Testis (tissue), 2 donors: ENCODE measurements at regions not wholly inside any gene's neighbourhood (a gene's known extent, or its start where the extent isn't known, plus 50 kb on each side); places are given as distances from the start of the nearest gene placed in this dataset.

Experiments used
- DNase-seq: peaks from one replicate; pipeline ENCODE4 v3.0.0-alpha.2; 2019
- H3K27ac ChIP-seq, 2 donors: fragments of 200-600 bp; sonication (generic); one replicate each; pipeline ENCODE4 v1.5.1; 2019
- H3K27me3 ChIP-seq: fragments of 200-600 bp; sonication (generic); one replicate; pipeline ENCODE4 v1.5.1; 2019
- H3K36me3 ChIP-seq: fragments of 200-600 bp; sonication (generic); one replicate; pipeline ENCODE4 v1.5.1; 2017; ENCODE audit warnings: low read depth; ENCODE audit errors: missing control alignments
- H3K4me1 ChIP-seq: fragments of 200-600 bp; sonication (generic); one replicate; pipeline ENCODE4 v1.5.1; 2019
- H3K4me3 ChIP-seq, 2 donors: fragments of 200-600 bp; sonication (generic); one replicate each; pipeline ENCODE4 v1.5.1; 2017 to 2019
- H3K9me3 ChIP-seq: fragments of 200-600 bp; sonication (generic); one replicate; pipeline ENCODE4 v1.5.1; 2017
- POLR2A ChIP-seq: fragments of 450-650 bp; IDR thresholded peaks from one replicate; pipeline ENCODE4 v1.6.1; 2017; ENCODE audit warnings: antibody characterized with exemption, mild to moderate bottlenecking, moderate library complexity
- WGBS, 2 donors: methylation state at CpG; one replicate each; pipeline ENCODE4 v1.1.5; 2018; 5-methylcytosine and 5-hydroxymethylcytosine counted together
- intact Hi-C: fragments of 100-400 bp; cut with DNase I; formaldehyde crosslinking; loops from one replicate; pipeline ENCODE4 v1.15.1; 2023; ENCODE audit warnings: low total_unique reads
- TF ChIP-seq, protein P1 (sequence below), 3 experiments: fragments of 450-650 bp in 2 of 3; fragments of 200-600 bp in 1 of 3; sonication (generic) in 1 of 3; IDR thresholded peaks; one replicate each; pipeline ENCODE4 v1.5.1; 2016 to 2019; ENCODE audit warnings: antibody characterized with exemption in 3 of 3, mild to moderate bottlenecking in 2 of 3, moderate library complexity in 1 of 3

DNA sequence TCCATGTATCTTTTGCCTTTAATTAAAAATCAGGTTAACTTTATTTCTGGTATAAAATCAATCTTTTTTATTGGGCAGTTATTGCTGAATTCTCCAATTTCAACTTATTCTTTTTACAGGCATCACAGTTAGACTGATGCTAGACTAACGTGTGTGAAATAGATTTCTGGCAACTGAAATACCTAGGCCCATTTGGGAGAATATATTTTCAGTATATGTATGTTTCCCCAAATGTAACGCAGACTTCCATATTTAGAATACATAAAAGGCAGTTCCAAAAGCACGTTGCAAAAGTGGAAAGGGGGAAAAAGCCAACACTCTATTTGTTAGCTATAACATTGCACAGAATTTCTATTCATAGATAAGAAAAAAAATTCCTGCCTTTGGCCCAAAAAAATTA lies 297.0 kb downstream of the ATP23 start:
- TF ChIP-seq POLR2A = no peak
- TF ChIP-seq, protein P1, sequence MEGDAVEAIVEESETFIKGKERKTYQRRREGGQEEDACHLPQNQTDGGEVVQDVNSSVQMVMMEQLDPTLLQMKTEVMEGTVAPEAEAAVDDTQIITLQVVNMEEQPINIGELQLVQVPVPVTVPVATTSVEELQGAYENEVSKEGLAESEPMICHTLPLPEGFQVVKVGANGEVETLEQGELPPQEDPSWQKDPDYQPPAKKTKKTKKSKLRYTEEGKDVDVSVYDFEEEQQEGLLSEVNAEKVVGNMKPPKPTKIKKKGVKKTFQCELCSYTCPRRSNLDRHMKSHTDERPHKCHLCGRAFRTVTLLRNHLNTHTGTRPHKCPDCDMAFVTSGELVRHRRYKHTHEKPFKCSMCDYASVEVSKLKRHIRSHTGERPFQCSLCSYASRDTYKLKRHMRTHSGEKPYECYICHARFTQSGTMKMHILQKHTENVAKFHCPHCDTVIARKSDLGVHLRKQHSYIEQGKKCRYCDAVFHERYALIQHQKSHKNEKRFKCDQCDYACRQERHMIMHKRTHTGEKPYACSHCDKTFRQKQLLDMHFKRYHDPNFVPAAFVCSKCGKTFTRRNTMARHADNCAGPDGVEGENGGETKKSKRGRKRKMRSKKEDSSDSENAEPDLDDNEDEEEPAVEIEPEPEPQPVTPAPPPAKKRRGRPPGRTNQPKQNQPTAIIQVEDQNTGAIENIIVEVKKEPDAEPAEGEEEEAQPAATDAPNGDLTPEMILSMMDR (IDR thresholded peaks at IDR 0.05) = no peak
- no peaks in the 10 kb centered on the region for H3K9me3 ChIP-seq
- H3K36me3 ChIP-seq = no peaks in the 10 kb centered on the region
- H3K4me1 ChIP-seq = no peaks in the 10 kb centered on the region
- no peak for DNase-seq
- H3K27ac ChIP-seq = no peak overlapping the region
- no peak overlapping the region for H3K4me3 ChIP-seq
- no peaks in the 10 kb centered on the region for H3K27me3 ChIP-seq
- intact Hi-C loops = no loop called here
- WGBS, 2 donors = 83 to 92% methylated on average over 3 of the region's 3 CpGs

DNA sequence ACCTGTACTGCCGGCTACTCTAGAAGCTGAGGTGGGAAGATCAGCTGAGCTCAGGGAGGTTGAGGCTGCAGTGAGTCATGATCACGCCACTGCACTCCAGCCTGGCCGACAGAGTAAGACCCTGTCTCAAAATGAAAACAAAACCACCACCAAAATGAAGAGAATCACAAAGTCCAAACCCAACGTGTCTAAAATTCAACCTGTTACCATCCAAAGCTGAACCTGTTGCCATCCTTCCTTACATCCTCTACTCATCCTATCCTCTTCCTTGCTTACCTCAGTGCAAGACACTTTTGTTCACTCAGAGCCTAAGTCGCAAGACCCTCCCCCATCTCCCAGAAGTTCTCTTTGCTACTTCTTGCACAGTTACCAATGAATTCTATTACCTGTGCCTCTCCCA lies 299.7 kb downstream of the ATP23 start:
- intact Hi-C loops = no loop called here
- TF ChIP-seq POLR2A = no peak
- TF ChIP-seq, protein P1 (IDR thresholded peaks at IDR 0.05) = no peak
- 93% methylated on average over 5 of the region's 5 CpGs for WGBS, 2 donors
- DNase-seq = no peak
- H3K27ac ChIP-seq = no peak overlapping the region
- H3K4me3 ChIP-seq = no peak overlapping the region
- H3K4me1 ChIP-seq = no peaks in the 10 kb centered on the region
- H3K9me3 ChIP-seq = no peaks in the 10 kb centered on the region
- no peaks in the 10 kb centered on the region for H3K27me3 ChIP-seq
- H3K36me3 ChIP-seq = no peaks in the 10 kb centered on the region

- Histone ChIP-seq H3K9me3 (no peaks in the 10 kb centered on the region), H3K27me3 (no peaks in the 10 kb centered on the region), H3K4me3 (no peak overlapping the region), H3K36me3 (no peaks in the 10 kb centered on the region), H3K27ac (no peak overlapping the region), H3K4me1 (no peaks in the 10 kb centered on the region)
- no peak for TF ChIP-seq POLR2A
- TF ChIP-seq, protein P1 (IDR thresholded peaks at IDR 0.05) = no peak
- intact Hi-C loops = no loop called here
- 84 to 87% methylated on average over 4 of the region's 4 CpGs for WGBS, 2 donors
- DNase-seq = no peak
These were observed 301.6 kb downstream of the ATP23 start for GRCh38 chr12:58242796-58243630.

GRCh38 chr12:58247633-58248032 lies 306.3 kb downstream of the ATP23 start:
- Histone ChIP-seq H3K36me3 (no peaks in the 10 kb centered on the region), H3K9me3 (no peaks in the 10 kb centered on the region), H3K27ac (no peak overlapping the region), H3K4me1 (no peaks in the 10 kb centered on the region), H3K4me3 (no peak overlapping the region), H3K27me3 (no peaks in the 10 kb centered on the region)
- no peak for DNase-seq
- 94 to 99% methylated on average over 4 of the region's 4 CpGs for WGBS, 2 donors
- TF ChIP-seq POLR2A = no peak
- TF ChIP-seq, protein P1 (IDR thresholded peaks at IDR 0.05) = no peak
- intact Hi-C loops = no loop called here

GRCh38 chr12:58248599-58248998 lies 307.2 kb downstream of the ATP23 start:
- no peak overlapping the region for H3K4me3 ChIP-seq
- WGBS, 2 donors = 90 to 93% methylated on average over 3 of the region's 3 CpGs
- H3K9me3 ChIP-seq = no peaks in the 10 kb centered on the region
- no peak overlapping the region for H3K27ac ChIP-seq
- no peaks in the 10 kb centered on the region for H3K36me3 ChIP-seq
- no peak for DNase-seq
- no peaks in the 10 kb centered on the region for H3K27me3 ChIP-seq
- no peaks in the 10 kb centered on the region for H3K4me1 ChIP-seq
- intact Hi-C loops = no loop called here
- TF ChIP-seq, protein P1 (IDR thresholded peaks at IDR 0.05) = no peak
- no peak for TF ChIP-seq POLR2A
